ENCODE measurements at regions not wholly inside any gene's neighbourhood (a gene's known extent, or its start where the extent isn't known, plus 50 kb on each side); places are given as distances from the start of the nearest gene placed in this dataset.

GRCh38 chr14:42319996-42320395 is 713.3 kb downstream of the LRFN5 start:
- no peak overlapping the region for H3K4me3 Mint-ChIP-seq (ENCODE audit: unreplicated experiment)
- H3K9me3 Mint-ChIP-seq (ENCODE audit: low read depth): no peaks in the 10 kb centered on the region
- H3K27ac Mint-ChIP-seq (ENCODE audit: unreplicated experiment): no peak overlapping the region
- no peaks in the 10 kb centered on the region for H3K36me3 Mint-ChIP-seq (ENCODE audit: low read depth)
- DNase-seq (ENCODE audit: low spot score): no peak
- TF ChIP-seq, protein P1, sequence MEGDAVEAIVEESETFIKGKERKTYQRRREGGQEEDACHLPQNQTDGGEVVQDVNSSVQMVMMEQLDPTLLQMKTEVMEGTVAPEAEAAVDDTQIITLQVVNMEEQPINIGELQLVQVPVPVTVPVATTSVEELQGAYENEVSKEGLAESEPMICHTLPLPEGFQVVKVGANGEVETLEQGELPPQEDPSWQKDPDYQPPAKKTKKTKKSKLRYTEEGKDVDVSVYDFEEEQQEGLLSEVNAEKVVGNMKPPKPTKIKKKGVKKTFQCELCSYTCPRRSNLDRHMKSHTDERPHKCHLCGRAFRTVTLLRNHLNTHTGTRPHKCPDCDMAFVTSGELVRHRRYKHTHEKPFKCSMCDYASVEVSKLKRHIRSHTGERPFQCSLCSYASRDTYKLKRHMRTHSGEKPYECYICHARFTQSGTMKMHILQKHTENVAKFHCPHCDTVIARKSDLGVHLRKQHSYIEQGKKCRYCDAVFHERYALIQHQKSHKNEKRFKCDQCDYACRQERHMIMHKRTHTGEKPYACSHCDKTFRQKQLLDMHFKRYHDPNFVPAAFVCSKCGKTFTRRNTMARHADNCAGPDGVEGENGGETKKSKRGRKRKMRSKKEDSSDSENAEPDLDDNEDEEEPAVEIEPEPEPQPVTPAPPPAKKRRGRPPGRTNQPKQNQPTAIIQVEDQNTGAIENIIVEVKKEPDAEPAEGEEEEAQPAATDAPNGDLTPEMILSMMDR (IDR thresholded peaks at IDR 0.05): no peak
- no peaks in the 10 kb centered on the region for H3K27me3 Mint-ChIP-seq (ENCODE audit: low read depth)
- no peaks in the 10 kb centered on the region for H3K4me1 Mint-ChIP-seq (ENCODE audit: low read depth)

GRCh38 chr14:42316693-42317092 is 710.0 kb downstream of the LRFN5 start:
- no peak for DNase-seq (ENCODE audit: low spot score)
- no peak overlapping the region for H3K4me3 Mint-ChIP-seq (ENCODE audit: unreplicated experiment)
- no peaks in the 10 kb centered on the region for H3K4me1 Mint-ChIP-seq (ENCODE audit: low read depth)
- TF ChIP-seq, protein P1 (IDR thresholded peaks at IDR 0.05): no peak
- no peaks in the 10 kb centered on the region for H3K36me3 Mint-ChIP-seq (ENCODE audit: low read depth)
- H3K27ac Mint-ChIP-seq (ENCODE audit: unreplicated experiment): no peak overlapping the region
- H3K27me3 Mint-ChIP-seq (ENCODE audit: low read depth): no peaks in the 10 kb centered on the region
- H3K9me3 Mint-ChIP-seq (ENCODE audit: low read depth): peaks cover 8% of the 10 kb centered on the region

DNA sequence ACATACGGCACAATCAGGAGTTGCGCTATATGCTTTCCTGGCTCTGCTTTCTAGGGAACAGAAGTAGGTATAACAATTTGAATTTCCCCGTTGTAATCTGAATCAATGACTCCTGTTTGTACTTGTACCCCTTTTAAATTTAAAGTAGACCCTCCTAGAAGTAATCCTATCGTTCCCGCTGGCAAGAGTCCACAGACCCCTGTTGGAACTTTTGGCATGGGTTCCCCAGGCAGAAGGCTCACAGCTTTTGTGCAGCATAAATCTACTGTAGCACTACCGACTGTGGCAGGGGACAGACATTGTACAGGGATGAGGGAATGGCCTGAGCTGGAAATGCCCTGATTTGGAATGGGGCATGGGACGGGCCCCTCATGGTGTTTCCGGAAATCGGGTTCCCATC is 705.2 kb downstream of the LRFN5 start:
- Mint-ChIP-seq H3K4me3 (ENCODE audit: unreplicated experiment) (no peak overlapping the region), H3K4me1 (ENCODE audit: low read depth) (no peaks in the 10 kb centered on the region), H3K36me3 (ENCODE audit: low read depth) (no peaks in the 10 kb centered on the region), H3K27ac (ENCODE audit: unreplicated experiment) (no peak overlapping the region), H3K9me3 (ENCODE audit: low read depth) (peaks cover 37% of the 10 kb centered on the region), H3K27me3 (ENCODE audit: low read depth) (no peaks in the 10 kb centered on the region)
- TF ChIP-seq, protein P1 (IDR thresholded peaks at IDR 0.05): no peak
- DNase-seq (ENCODE audit: low spot score): no peak

DNA sequence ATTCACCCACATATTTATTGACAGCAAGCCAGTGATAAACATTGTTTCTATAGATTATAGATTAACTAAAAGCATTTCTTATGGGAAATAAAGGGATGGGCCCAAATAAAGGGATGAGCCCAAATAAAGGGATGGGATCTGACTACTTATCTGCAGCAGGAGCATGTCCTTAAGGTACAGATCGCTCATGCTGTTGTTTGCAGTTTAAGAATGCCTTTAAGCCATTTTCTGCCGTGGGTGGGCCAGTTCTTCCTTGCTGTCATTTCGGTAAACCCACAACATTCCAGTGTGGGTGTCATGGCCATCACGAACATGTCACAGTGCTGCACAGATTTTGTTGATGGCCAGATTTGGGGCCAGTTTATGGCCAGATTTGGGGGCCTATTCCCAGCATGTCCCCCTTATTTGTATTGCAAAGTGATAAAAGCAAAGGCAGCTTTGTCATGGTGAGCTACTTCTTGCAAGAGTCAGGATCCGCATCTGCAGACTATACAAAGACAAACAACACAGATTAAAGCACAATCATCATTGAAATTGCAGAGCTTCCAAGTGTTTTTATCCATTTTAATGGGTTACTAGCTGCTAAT is 700.7 kb downstream of the LRFN5 start:
- DNase-seq (ENCODE audit: low spot score): no peak
- H3K36me3 Mint-ChIP-seq (ENCODE audit: low read depth): no peaks in the 10 kb centered on the region
- peaks cover 39% of the 10 kb centered on the region for H3K9me3 Mint-ChIP-seq (ENCODE audit: low read depth)
- H3K4me1 Mint-ChIP-seq (ENCODE audit: low read depth): no peaks in the 10 kb centered on the region
- H3K27me3 Mint-ChIP-seq (ENCODE audit: low read depth): no peaks in the 10 kb centered on the region
- no peak overlapping the region for H3K27ac Mint-ChIP-seq (ENCODE audit: unreplicated experiment)
- TF ChIP-seq, protein P1 (IDR thresholded peaks at IDR 0.05): no peak
- H3K4me3 Mint-ChIP-seq (ENCODE audit: unreplicated experiment): no peak overlapping the region

DNA sequence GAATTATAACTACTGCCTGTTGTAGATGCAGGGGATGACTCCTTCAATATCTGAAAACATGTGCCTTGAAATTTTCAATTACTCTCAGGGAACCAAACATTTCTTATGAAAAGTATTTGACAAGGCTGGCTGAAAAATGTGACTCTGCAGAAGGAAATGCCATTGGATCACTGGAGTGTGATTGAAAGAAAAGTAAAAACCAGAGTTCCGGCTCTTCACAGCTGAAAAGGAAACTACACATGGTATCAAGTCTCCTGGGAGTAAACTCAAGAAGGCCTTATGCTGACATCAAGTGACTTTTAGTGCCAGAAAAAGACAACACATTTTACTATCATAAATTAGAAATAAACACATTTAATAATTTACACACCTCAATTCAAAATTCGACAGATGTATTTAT is 693.0 kb downstream of the LRFN5 start:
- Mint-ChIP-seq H3K9me3 (ENCODE audit: low read depth) (peaks cover 5% of the 10 kb centered on the region), H3K4me1 (ENCODE audit: low read depth) (no peaks in the 10 kb centered on the region), H3K36me3 (ENCODE audit: low read depth) (no peaks in the 10 kb centered on the region), H3K27ac (ENCODE audit: unreplicated experiment) (no peak overlapping the region), H3K4me3 (ENCODE audit: unreplicated experiment) (no peak overlapping the region), H3K27me3 (ENCODE audit: low read depth) (no peaks in the 10 kb centered on the region)
- TF ChIP-seq, protein P1 (IDR thresholded peaks at IDR 0.05): no peak
- DNase-seq (ENCODE audit: low spot score): no peak

All from chondrocyte (in vitro differentiated cells).